HEK293T (cell line): ENCODE measurements at regions not wholly inside any gene's neighbourhood (a gene's known extent, or its start where the extent isn't known, plus 50 kb on each side); places are given as distances from the start of the nearest gene placed in this dataset.

ENCODE experiments used
- ELF4 ChIP-seq: fragments of 450-650 bp; IDR thresholded peaks from 2 replicates; pipeline ENCODE4 v1.6.1; 2017; ENCODE audit warnings: antibody characterized with exemption
- HDGF ChIP-seq: fragments of 450-650 bp; IDR thresholded peaks from 2 replicates; pipeline ENCODE4 v1.6.1; 2017; ENCODE audit warnings: antibody characterized with exemption, borderline replicate concordance
- L3MBTL2 ChIP-seq: fragments of 450-650 bp; conservative IDR thresholded peaks from 2 replicates; pipeline ENCODE4 v1.6.1; 2016; ENCODE audit warnings: mild to moderate bottlenecking

DNA sequence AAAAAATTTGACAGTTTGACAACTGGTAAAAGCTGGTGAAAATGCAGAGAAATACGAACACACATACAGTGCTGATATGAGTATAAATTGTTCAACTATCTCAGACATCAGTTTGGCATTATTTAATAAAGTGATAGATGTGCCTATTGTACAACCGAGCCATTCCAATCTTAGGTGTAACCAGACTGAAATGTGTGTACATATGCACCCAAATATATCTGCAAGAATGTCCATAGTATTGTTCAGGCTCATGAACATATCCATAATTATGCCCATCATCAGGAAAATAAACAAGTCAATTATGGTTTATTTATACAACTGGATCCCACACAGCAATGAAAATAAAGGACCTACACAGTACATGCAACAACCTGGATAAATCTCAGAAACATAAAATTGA, 188.9 kb upstream of the DDX53 start:
- no peak for TF ChIP-seq ELF4
- TF ChIP-seq L3MBTL2, result no peak
- no peak for TF ChIP-seq HDGF
